Keratinocyte (primary cell): ENCODE measurements at regions not wholly inside any gene's neighbourhood (a gene's known extent, or its start where the extent isn't known, plus 50 kb on each side); places are given as distances from the start of the nearest gene placed in this dataset.

Experiments used
- EZH2 ChIP-seq: IDR thresholded peaks from one replicate; pipeline ENCODE4 v1.6.1; 2012; ENCODE audit warnings: inconsistent platforms, mild to moderate bottlenecking, low read length, moderate library complexity
- TF ChIP-seq, protein P1 (sequence below), 3 experiments: IDR thresholded peaks in 1 of 3; conservative IDR thresholded peaks in 1 of 3; optimal IDR thresholded peaks in 1 of 3; 2 replicates in 2 of 3; 3 replicates in 1 of 3; pipeline versions ENCODE3 to v1.5.1; 2011; ENCODE audit warnings: low read length in 3 of 3, mild to moderate bottlenecking in 3 of 3, moderate library complexity in 2 of 3, control low read depth in 1 of 3, inconsistent platforms in 1 of 3; ENCODE audit not compliant: insufficient read depth in 2 of 3; ENCODE audit errors: extremely low read depth in 1 of 3

DNA sequence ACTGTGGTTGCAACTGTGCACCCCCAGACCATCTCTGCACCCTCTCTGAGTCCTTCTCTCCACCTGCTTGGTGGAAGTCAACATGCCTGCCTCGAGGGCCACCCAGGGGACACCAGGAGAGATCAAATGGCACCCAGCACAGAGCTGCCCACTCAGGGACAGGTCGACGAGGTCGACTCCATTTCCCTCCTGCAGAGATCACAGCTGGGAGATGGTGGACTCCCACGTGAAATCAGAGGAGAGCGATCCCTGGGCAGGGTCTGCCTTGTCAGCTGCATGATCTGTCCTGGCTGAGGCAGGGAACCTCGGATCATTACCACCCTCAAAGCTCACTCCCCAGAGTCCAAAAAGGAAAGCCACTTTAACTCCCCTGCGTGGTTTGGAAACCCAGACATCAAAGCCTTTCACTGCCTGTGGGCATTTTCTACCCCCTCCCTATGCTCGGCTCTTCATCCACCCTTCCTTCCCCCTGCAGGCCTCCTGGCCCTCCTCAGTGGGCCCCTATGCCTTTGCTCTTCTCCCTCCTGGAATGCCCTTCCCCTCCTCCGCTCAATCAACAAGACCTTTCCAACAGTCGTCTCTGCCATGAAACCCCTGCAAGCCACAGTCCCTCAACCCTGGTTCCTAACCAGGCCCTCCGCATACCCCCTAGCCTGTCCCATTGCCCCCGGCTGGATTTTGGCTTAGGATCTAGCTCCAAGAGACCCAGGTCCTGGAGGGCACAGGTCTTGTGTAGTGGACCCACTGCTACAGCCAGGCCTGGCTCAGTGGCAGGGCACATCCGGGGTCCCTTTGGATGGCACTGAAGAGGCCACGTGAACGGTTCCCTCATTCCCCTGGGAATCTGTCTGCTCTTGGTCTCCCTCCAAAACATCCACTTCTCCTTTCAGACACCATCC lies 103.8 kb upstream of the RPL38 start:
- TF ChIP-seq, protein P1, sequence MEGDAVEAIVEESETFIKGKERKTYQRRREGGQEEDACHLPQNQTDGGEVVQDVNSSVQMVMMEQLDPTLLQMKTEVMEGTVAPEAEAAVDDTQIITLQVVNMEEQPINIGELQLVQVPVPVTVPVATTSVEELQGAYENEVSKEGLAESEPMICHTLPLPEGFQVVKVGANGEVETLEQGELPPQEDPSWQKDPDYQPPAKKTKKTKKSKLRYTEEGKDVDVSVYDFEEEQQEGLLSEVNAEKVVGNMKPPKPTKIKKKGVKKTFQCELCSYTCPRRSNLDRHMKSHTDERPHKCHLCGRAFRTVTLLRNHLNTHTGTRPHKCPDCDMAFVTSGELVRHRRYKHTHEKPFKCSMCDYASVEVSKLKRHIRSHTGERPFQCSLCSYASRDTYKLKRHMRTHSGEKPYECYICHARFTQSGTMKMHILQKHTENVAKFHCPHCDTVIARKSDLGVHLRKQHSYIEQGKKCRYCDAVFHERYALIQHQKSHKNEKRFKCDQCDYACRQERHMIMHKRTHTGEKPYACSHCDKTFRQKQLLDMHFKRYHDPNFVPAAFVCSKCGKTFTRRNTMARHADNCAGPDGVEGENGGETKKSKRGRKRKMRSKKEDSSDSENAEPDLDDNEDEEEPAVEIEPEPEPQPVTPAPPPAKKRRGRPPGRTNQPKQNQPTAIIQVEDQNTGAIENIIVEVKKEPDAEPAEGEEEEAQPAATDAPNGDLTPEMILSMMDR (optimal IDR thresholded peaks at IDR 0.05 in 1 of 3, IDR thresholded peaks at IDR 0.05 in 1 of 3, conservative IDR thresholded peaks at IDR 0.05 in 1 of 3; ENCODE audit: extremely low read depth in 1 of 3, insufficient read depth in 2 of 3, low read length in 3 of 3), result no peak
- no peak for TF ChIP-seq EZH2
